ENCODE measurements at regions not wholly inside any gene's neighbourhood (a gene's known extent, or its start where the extent isn't known, plus 50 kb on each side); places are given as distances from the start of the nearest gene placed in this dataset.
"Not testable (repeated sequence)": the region's sequence is repeated elsewhere in the genome, so short reads cannot be mapped to it uniquely, and the experiment has no call there.

DNA sequence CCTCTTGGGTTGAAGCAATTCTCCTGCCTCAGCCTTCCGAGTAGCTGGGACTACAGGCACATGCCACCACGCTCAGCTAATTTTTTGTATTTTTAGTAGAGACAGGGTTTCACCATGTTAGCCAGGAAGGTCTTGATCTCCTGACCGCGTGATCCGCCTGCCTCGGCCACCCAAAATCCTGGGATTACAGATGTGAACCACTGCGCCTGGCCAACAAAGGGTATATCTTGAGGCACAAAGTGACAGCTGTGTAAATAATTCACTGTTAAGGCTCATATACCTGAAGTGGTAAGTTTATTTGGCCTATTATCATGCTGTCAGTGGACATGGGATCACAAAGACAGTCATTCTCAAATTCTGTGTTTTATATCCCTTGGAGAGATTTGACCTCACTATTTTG is 688.5 kb upstream of the PCDH20 start:
- H3K9ac ChIP-seq (ENCODE audit: low read depth, low read length); H3K56ac ChIP-seq (ENCODE audit: extremely low read depth, insufficient read depth, low read length); H3K36me3 ChIP-seq (ENCODE audit: control insufficient read depth, insufficient read depth, low read length); H3K27ac ChIP-seq (ENCODE audit: insufficient read depth, low read length); ATAC-seq (ENCODE audit: low read depth); BruUV-seq (replicated peaks); H3K9me1 ChIP-seq (ENCODE audit: insufficient read depth, low read length); H3K23ac ChIP-seq (ENCODE audit: low read depth, low read length); H2BK15ac ChIP-seq (ENCODE audit: low read depth, low read length); H3K4me3 ChIP-seq (ENCODE audit: insufficient read depth, low read depth, low read length); H2AK5ac ChIP-seq (ENCODE audit: low read depth, low read length); H3K4me2 ChIP-seq (ENCODE audit: low read depth, low read length); POLR2A ChIA-PET (ENCODE audit: unreplicated experiment); H3K4me1 ChIP-seq (ENCODE audit: control insufficient read depth, insufficient read depth, low read length); H3K79me1 ChIP-seq (ENCODE audit: low read depth in 1 of 2, low read length in 2 of 2); H3K18ac ChIP-seq (ENCODE audit: low read depth, low read length); CTCF ChIA-PET; intact Hi-C loops (cut with micrococcal nuclease); H3K4ac ChIP-seq (ENCODE audit: low read depth, low read length); H4K5ac ChIP-seq (ENCODE audit: low read depth, low read length); H2BK120ac ChIP-seq (ENCODE audit: low read depth, low read length); H4K8ac ChIP-seq (ENCODE audit: low read depth in 2 of 2, low read length in 2 of 2); H2AK9ac ChIP-seq (replicated peaks; ENCODE audit: low read depth, low read length, poor library complexity); H4K20me1 ChIP-seq (ENCODE audit: insufficient read depth, low read length); H3K9me3 ChIP-seq (ENCODE audit: control insufficient read depth, insufficient read depth, low read length); in situ Hi-C loops (cut with MboI; ENCODE audit: low sequenced_read_pairs); H2AFZ ChIP-seq (replicated peaks; ENCODE audit: low read length, poor library complexity); DNase-seq; H3K14ac ChIP-seq (replicated peaks; ENCODE audit: low read depth, low read length); H2BK5ac ChIP-seq (ENCODE audit: low read depth, low read length, poor library complexity, severe bottlenecking); H3K27me3 ChIP-seq (ENCODE audit: control insufficient read depth, insufficient read depth, low read length); H2BK20ac ChIP-seq (ENCODE audit: low read depth, low read length); dilution Hi-C loops (cut with HindIII; ENCODE audit: low sequenced_read_pairs, unreplicated experiment); H4K91ac ChIP-seq (ENCODE audit: insufficient read depth, low read depth, low read length): not testable (repeated sequence)
- WGBS, 2 experiments (ENCODE audit: extremely low coverage in 2 of 2, insufficient read length in 1 of 2), result 82% methylated on average over 4 of the region's 7 CpGs; no CpG with 5 or more reads in 1 of the 2 experiments
